ENCODE measurements at regions not wholly inside any gene's neighbourhood (a gene's known extent, or its start where the extent isn't known, plus 50 kb on each side); places are given as distances from the start of the nearest gene placed in this dataset.

DNA sequence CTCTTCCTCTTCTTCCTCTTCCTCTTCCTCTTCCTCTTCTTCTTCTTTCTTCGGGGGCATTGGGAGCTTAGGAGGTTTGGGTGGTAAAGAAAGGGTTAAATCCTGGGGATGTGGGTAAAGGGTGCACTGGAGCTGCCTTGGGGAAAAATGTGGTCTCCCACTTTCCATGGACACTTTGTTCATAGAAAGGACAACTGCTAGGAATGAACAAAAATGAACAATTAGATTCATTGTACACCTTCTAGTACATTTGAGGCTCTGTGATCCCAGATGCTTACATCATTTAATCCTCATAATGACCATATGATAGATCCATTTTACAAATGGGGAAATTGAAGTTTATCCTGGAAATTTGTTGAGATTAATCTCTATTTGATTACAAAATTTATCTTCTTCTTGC lies 699.7 kb downstream of the TUSC7 start:
- 96% methylated on average over 1 of the region's 1 CpG for WGBS
- H3K36me3 ChIP-seq: no peaks in the 10 kb centered on the region
- H3K9me3 ChIP-seq: no peaks in the 10 kb centered on the region
- intact Hi-C loops (cut with DNase I): no loop called here
- no peak overlapping the region for H3K27ac ChIP-seq
- no peak for TF ChIP-seq POLR2A (IDR thresholded peaks at IDR 0.05)
- no peak for TF ChIP-seq POLR2AphosphoS5 (IDR thresholded peaks at IDR 0.05)
- TF ChIP-seq, protein P1, sequence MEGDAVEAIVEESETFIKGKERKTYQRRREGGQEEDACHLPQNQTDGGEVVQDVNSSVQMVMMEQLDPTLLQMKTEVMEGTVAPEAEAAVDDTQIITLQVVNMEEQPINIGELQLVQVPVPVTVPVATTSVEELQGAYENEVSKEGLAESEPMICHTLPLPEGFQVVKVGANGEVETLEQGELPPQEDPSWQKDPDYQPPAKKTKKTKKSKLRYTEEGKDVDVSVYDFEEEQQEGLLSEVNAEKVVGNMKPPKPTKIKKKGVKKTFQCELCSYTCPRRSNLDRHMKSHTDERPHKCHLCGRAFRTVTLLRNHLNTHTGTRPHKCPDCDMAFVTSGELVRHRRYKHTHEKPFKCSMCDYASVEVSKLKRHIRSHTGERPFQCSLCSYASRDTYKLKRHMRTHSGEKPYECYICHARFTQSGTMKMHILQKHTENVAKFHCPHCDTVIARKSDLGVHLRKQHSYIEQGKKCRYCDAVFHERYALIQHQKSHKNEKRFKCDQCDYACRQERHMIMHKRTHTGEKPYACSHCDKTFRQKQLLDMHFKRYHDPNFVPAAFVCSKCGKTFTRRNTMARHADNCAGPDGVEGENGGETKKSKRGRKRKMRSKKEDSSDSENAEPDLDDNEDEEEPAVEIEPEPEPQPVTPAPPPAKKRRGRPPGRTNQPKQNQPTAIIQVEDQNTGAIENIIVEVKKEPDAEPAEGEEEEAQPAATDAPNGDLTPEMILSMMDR (IDR thresholded peaks at IDR 0.05): no peak
- DNase-seq (ENCODE audit: low spot score): no peak
- H3K27me3 ChIP-seq (replicated peaks; ENCODE audit: insufficient read depth): no peaks in the 10 kb centered on the region
- H3K4me3 ChIP-seq: no peak overlapping the region
- no peaks in the 10 kb centered on the region for H3K4me1 ChIP-seq (replicated peaks)

DNA sequence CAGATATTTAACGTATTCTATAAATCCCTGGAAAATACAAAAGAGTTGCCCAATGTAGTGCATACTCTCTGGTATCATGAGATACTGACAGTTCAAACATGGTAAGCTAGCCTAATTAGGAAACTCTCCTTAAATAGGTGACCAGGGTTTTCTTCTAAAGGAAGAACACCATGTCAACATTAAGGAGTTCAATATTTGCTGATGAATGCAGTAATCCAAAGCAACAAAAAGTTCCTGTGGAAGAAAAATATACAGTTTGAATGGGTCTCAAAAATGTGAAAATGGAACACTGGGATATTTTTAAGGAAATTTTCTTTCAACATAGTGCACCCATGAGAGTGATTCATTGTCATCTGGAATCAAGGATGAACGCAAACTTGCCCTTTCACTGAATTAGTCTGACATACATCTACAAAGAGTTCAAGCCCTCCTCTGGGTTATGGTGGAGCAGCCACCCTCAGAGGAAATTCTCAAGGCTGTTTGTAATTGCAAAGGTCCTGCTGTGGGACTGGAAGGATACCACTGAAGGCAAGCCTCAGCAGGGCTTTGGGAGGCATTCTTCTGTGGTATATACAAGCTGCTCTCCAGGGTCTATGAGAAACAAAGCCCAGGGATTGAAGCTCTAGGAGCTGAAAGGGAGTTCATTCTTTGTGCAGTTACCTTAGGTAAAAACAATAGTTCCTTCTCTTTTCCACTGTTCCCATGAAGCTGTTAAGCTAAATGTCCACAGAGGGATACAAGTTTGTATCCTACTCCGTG lies 700.3 kb downstream of the TUSC7 start:
- 95% methylated on average over 3 of the region's 3 CpGs for WGBS
- no peaks in the 10 kb centered on the region for H3K4me1 ChIP-seq (replicated peaks)
- H3K27me3 ChIP-seq (replicated peaks; ENCODE audit: insufficient read depth): no peaks in the 10 kb centered on the region
- H3K9me3 ChIP-seq: no peaks in the 10 kb centered on the region
- H3K4me3 ChIP-seq: no peak overlapping the region
- no peak for TF ChIP-seq POLR2A (IDR thresholded peaks at IDR 0.05)
- no peak for TF ChIP-seq POLR2AphosphoS5 (IDR thresholded peaks at IDR 0.05)
- TF ChIP-seq, protein P1 (IDR thresholded peaks at IDR 0.05): no peak
- DNase-seq (ENCODE audit: low spot score): no peak
- intact Hi-C loops (cut with DNase I): no loop called here
- H3K27ac ChIP-seq: no peak overlapping the region
- H3K36me3 ChIP-seq: no peaks in the 10 kb centered on the region

DNA sequence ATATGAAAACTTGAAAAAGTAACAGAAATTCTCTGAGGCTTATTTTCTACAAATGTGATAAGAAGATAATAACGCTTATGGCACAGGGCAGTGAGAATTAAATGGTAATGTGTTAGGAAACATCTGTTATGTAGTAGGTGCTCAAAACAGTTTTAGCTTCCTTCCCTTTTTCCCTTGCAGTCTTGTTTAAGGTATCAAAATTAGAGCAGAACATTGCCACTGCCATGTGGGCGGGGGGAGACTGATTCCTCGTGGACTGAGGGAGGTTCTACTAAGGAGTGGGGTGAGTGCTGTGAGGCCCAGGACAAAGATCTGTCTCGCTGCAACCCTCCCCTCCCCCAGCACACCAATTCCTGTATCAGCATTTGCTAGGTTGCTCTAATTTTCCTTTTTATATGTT lies 702.4 kb downstream of the TUSC7 start:
- 49% methylated on average over 4 of the region's 4 CpGs for WGBS
- H3K9me3 ChIP-seq: no peaks in the 10 kb centered on the region
- no peak for DNase-seq (ENCODE audit: low spot score)
- no peaks in the 10 kb centered on the region for H3K4me1 ChIP-seq (replicated peaks)
- TF ChIP-seq POLR2A (IDR thresholded peaks at IDR 0.05): no peak
- TF ChIP-seq, protein P1 (IDR thresholded peaks at IDR 0.05): no peak
- no peak for TF ChIP-seq POLR2AphosphoS5 (IDR thresholded peaks at IDR 0.05)
- intact Hi-C loops (cut with DNase I): no loop called here
- H3K27ac ChIP-seq: no peak overlapping the region
- H3K36me3 ChIP-seq: no peaks in the 10 kb centered on the region
- no peak overlapping the region for H3K4me3 ChIP-seq
- no peaks in the 10 kb centered on the region for H3K27me3 ChIP-seq (replicated peaks; ENCODE audit: insufficient read depth)

DNA sequence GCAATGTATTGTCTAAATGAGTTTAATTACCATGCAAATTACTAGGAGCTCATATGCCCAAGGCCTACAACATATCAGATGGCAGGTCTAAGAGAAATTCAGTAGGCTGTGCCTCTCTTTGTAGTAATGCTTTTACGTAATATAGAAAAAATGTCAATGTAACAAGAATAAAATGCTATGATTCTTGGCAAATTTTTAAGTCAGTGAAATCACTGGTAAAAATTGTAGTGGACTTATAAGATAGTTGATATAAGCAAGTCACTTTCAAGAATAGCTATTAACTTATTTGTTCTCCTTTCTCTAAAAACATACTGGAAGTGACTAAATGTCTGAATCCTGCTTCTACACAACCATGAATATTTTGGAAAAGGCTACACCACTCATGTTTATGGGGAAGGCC lies 707.8 kb downstream of the TUSC7 start:
- no peak for DNase-seq (ENCODE audit: low spot score)
- no peak overlapping the region for H3K27ac ChIP-seq

More for the DNA sequence above, 707.8 kb downstream of the TUSC7 start:
- TF ChIP-seq, protein P1 (IDR thresholded peaks at IDR 0.05): no peak
- TF ChIP-seq POLR2A (IDR thresholded peaks at IDR 0.05) (no peak), POLR2AphosphoS5 (IDR thresholded peaks at IDR 0.05) (no peak)
- H3K4me3 ChIP-seq: no peak overlapping the region
- H3K9me3 ChIP-seq: no peaks in the 10 kb centered on the region
- H3K27me3 ChIP-seq (replicated peaks; ENCODE audit: insufficient read depth): no peaks in the 10 kb centered on the region
- H3K36me3 ChIP-seq: no peaks in the 10 kb centered on the region
- no peaks in the 10 kb centered on the region for H3K4me1 ChIP-seq (replicated peaks)
- intact Hi-C loops (cut with DNase I): no loop called here
- 95% methylated on average over 1 of the region's 1 CpG for WGBS

Data from prostate gland (tissue), 2 donors.